Stomach (tissue), 8 donors: ENCODE measurements at regions not wholly inside any gene's neighbourhood (a gene's known extent, or its start where the extent isn't known, plus 50 kb on each side); places are given as distances from the start of the nearest gene placed in this dataset.

Source experiments
- DNase-seq, 2 donors: peaks; one replicate each; pipeline versions ENCODE4 v3.0.0 to v3.0.0-alpha.2; 2013 to 2019
- H3K27ac ChIP-seq, 5 donors: fragments of 200-600 bp in 4 of 5; sonication (generic) in 4 of 5; one replicate each; pipeline ENCODE4 v1.5.1; 2013 to 2019; ENCODE audit warnings: mild to moderate bottlenecking in 1 of 5, moderate library complexity in 1 of 5
- H3K27me3 ChIP-seq, 3 donors: fragments of 200-600 bp; sonication (generic); one replicate each; pipeline ENCODE4 v1.5.1; 2017 to 2019; ENCODE audit warnings: mixed run types in 1 of 3
- H3K36me3 ChIP-seq, 4 donors: fragments of 200-600 bp; sonication (generic); 1 replicate in 3 of 4; 2 replicates in 1 of 4; pipeline ENCODE4 v1.5.1; 2016 to 2019
- H3K4me1 ChIP-seq, 4 donors: fragments of 200-600 bp; sonication (generic); one replicate each; pipeline ENCODE4 v1.5.1; 2016 to 2019
- H3K4me3 ChIP-seq, 4 donors: fragments of 200-600 bp; sonication (generic) in 3 of 4; one replicate each; pipeline ENCODE4 v1.5.1; 2016 to 2019; ENCODE audit warnings: mild to moderate bottlenecking in 1 of 4
- H3K9me3 ChIP-seq, 4 donors: fragments of 200-600 bp; sonication (generic); one replicate each; pipeline ENCODE4 v1.5.1; 2016 to 2019
- EP300 ChIP-seq: sonication (generic); formaldehyde crosslinking; IDR thresholded peaks from one replicate; pipeline ENCODE4 v1.6.1; 2017; ENCODE audit warnings: antibody characterized with exemption
- POLR2A ChIP-seq, 4 donors: fragments of 450-650 bp; IDR thresholded peaks; one replicate each; pipeline ENCODE4 v1.6.1; 2016; ENCODE audit warnings: antibody characterized with exemption in 4 of 4, control low read depth in 2 of 4, mild to moderate bottlenecking in 1 of 4, moderate library complexity in 1 of 4
- POLR2AphosphoS5 ChIP-seq, 3 donors: sonication (generic); formaldehyde crosslinking; IDR thresholded peaks; one replicate each; pipeline ENCODE4 v1.6.1; 2016; ENCODE audit warnings: antibody characterized with exemption in 3 of 3
- WGBS, 5 donors: extraction: QIAGEN DNeasy Blood & Tissue Kit in 3 of 5; methylation state at CpG; one replicate each; pipeline versions ENCODE4 v1.1.5 to v1.1.7; 2013 to 2018; 5-methylcytosine and 5-hydroxymethylcytosine counted together
- intact Hi-C: fragments of 100-400 bp; cut with DNase I; formaldehyde crosslinking; loops from one replicate; pipeline ENCODE4 v1.15.1; 2023; ENCODE audit warnings: low total_unique reads
- TF ChIP-seq, protein P1 (sequence below), 7 experiments: fragments of 450-650 bp in 4 of 7; fragments of 200-600 bp in 3 of 7; sonication (generic) in 3 of 7; IDR thresholded peaks; one replicate each; pipeline ENCODE4 v1.5.1; 2016 to 2019; ENCODE audit warnings: antibody characterized with exemption in 7 of 7, control low read depth in 2 of 7, mild to moderate bottlenecking in 1 of 7
- donor health status: healthy with polysubstance abuse.
- donor health status: Bipolar disorder and iron deficiency.
- donor health status: healthy.

GRCh38 chr3:59450437-59450836 lies 400.6 kb upstream of the CFAP20DC start:
- H3K36me3 ChIP-seq: no peaks in the 10 kb centered on the region
- no peaks in the 10 kb centered on the region for H3K27me3 ChIP-seq
- H3K9me3 ChIP-seq: no peaks in the 10 kb centered on the region
- WGBS, 5 donors: 91 to 95% (median 95%) methylated on average over 5 of the region's 5 CpGs
- peaks cover 0 to 7% (median 1%) of the 10 kb centered on the region in 4 donors for H3K4me1 ChIP-seq
- TF ChIP-seq POLR2AphosphoS5 (IDR thresholded peaks at IDR 0.05) (no peak), EP300 (no peak), POLR2A (IDR thresholded peaks at IDR 0.05) (no peak)
- TF ChIP-seq, protein P1, sequence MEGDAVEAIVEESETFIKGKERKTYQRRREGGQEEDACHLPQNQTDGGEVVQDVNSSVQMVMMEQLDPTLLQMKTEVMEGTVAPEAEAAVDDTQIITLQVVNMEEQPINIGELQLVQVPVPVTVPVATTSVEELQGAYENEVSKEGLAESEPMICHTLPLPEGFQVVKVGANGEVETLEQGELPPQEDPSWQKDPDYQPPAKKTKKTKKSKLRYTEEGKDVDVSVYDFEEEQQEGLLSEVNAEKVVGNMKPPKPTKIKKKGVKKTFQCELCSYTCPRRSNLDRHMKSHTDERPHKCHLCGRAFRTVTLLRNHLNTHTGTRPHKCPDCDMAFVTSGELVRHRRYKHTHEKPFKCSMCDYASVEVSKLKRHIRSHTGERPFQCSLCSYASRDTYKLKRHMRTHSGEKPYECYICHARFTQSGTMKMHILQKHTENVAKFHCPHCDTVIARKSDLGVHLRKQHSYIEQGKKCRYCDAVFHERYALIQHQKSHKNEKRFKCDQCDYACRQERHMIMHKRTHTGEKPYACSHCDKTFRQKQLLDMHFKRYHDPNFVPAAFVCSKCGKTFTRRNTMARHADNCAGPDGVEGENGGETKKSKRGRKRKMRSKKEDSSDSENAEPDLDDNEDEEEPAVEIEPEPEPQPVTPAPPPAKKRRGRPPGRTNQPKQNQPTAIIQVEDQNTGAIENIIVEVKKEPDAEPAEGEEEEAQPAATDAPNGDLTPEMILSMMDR (IDR thresholded peaks at IDR 0.05): no peak
- intact Hi-C loops: no loop called here
- H3K4me3 ChIP-seq: no peak overlapping the region
- no peak for DNase-seq
- peak overlapping the region in 1 of 5 donors; percentile 49 for H3K27ac ChIP-seq

DNA sequence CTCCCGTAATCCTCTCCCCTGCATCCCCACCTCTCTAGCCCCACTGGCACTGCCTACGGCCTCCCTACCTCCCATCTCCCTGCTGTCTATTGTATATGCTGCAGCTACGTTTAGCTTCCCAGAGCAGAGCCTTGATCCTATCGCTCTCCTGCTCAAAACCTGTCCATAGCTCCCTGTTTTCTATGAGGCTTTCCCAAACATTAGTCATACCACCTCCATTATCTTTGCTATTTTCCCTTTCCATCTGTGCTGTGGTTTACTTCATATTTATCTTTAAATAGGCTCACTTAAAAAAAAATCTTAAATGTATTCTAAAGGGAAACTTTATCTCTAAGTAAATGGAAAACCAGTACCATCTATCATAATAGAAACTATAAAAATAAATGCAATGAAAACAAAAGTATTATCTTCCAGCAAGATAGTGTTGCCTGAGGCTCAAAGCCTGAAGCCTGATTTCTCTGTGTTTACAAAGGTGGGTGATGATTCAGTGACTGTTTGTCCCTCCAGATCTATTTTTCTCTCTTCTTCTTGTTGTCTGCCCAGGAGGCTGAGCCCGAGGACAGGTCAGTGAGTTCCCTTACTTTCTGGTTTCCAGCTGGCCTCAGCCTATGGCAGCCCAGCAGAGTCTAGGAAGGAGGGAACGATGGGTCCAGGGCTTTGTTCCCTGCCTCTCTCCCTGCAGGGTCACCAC lies 397.1 kb upstream of the CFAP20DC start:
- intact Hi-C loops: no loop called here

DNA sequence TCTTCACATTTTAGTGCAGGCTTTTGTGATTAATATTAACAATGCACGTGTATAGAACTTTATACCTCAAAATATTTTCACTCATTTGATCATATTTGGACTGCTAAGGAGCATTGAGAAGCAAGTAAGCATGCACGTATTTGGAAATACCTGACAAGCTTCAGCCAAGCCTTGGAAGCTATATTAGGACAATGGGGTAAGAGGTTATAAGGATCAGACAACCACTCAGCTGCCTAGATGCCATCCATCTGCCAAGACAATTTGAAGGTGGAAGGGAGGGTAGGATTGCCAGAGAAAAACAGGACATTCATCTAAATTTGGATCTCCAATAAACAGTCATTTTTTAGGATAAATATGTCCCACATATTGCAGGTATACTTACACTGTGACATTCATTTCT lies 394.9 kb upstream of the CFAP20DC start:
- no peaks in the 10 kb centered on the region for H3K9me3 ChIP-seq
- H3K4me3 ChIP-seq: no peak overlapping the region
- DNase-seq: no peak
- no peaks in the 10 kb centered on the region for H3K36me3 ChIP-seq
- intact Hi-C loops: no loop called here
- 67 to 74% (median 70%) methylated on average over 2 of the region's 2 CpGs for WGBS, 5 donors
- no peaks in the 10 kb centered on the region for H3K4me1 ChIP-seq
- H3K27ac ChIP-seq: no peak overlapping the region
- TF ChIP-seq EP300 (no peak), POLR2AphosphoS5 (IDR thresholded peaks at IDR 0.05) (no peak), POLR2A (IDR thresholded peaks at IDR 0.05) (no peak)
- TF ChIP-seq, protein P1 (IDR thresholded peaks at IDR 0.05): no peak
- H3K27me3 ChIP-seq: no peaks in the 10 kb centered on the region

More for the DNA sequence above, 397.1 kb upstream of the CFAP20DC start:
- Histone ChIP-seq H3K27ac (no peak overlapping the region), H3K36me3 (no peaks in the 10 kb centered on the region), H3K27me3 (no peaks in the 10 kb centered on the region), H3K4me3 (no peak overlapping the region), H3K9me3 (no peaks in the 10 kb centered on the region), H3K4me1 (peaks cover 0 to 3% (median under 1%) of the 10 kb centered on the region in 4 donors)
- DNase-seq: no peak
- WGBS, 5 donors: 70 to 83% (median 74%) methylated on average over 6 of the region's 6 CpGs
- no peak for TF ChIP-seq POLR2A (IDR thresholded peaks at IDR 0.05)

GRCh38 chr3:59444294-59444671 lies 394.5 kb upstream of the CFAP20DC start:
- Histone ChIP-seq H3K4me1 (no peaks in the 10 kb centered on the region), H3K4me3 (no peak overlapping the region), H3K27me3 (no peaks in the 10 kb centered on the region), H3K36me3 (no peaks in the 10 kb centered on the region), H3K9me3 (no peaks in the 10 kb centered on the region), H3K27ac (no peak overlapping the region)
- no peak for TF ChIP-seq EP300
- no peak for TF ChIP-seq POLR2AphosphoS5 (IDR thresholded peaks at IDR 0.05)
- TF ChIP-seq, protein P1 (IDR thresholded peaks at IDR 0.05): no peak
- no peak for TF ChIP-seq POLR2A (IDR thresholded peaks at IDR 0.05)
- no peak for DNase-seq
- 53 to 95% (median 68%) methylated on average over 1 of the region's 1 CpG for WGBS, 5 donors
- intact Hi-C loops: no loop called here

GRCh38 chr3:59443618-59444293 lies 393.9 kb upstream of the CFAP20DC start:
- Histone ChIP-seq H3K27me3 (no peaks in the 10 kb centered on the region), H3K9me3 (no peaks in the 10 kb centered on the region), H3K4me3 (no peak overlapping the region), H3K27ac (no peak overlapping the region), H3K36me3 (no peaks in the 10 kb centered on the region), H3K4me1 (no peaks in the 10 kb centered on the region)
- WGBS, 5 donors: 69 to 85% (median 79%) methylated on average over 6 of the region's 6 CpGs
- TF ChIP-seq POLR2A (IDR thresholded peaks at IDR 0.05): no peak
- TF ChIP-seq, protein P1 (IDR thresholded peaks at IDR 0.05): no peak
- no peak for TF ChIP-seq POLR2AphosphoS5 (IDR thresholded peaks at IDR 0.05)
- no peak for TF ChIP-seq EP300
- intact Hi-C loops: no loop called here
- DNase-seq: no peak
